ENCODE measurements at regions not wholly inside any gene's neighbourhood (a gene's known extent, or its start where the extent isn't known, plus 50 kb on each side); places are given as distances from the start of the nearest gene placed in this dataset.
"Not testable (repeated sequence)": the region's sequence is repeated elsewhere in the genome, so short reads cannot be mapped to it uniquely, and the experiment has no call there.

GRCh38 chr13:85575110-85575509 is 224.1 kb downstream of the SLITRK6 start:
- Histone ChIP-seq H3K27me3 (no peaks in the 10 kb centered on the region), H3K9ac (no peak overlapping the region), H3K36me3 (no peaks in the 10 kb centered on the region), H4K20me1 (no peaks in the 10 kb centered on the region), H3K9me3 (replicated peaks in 1 of 11) (no peaks in the 10 kb centered on the region), H3K27ac (no peak overlapping the region), H3K4me3 (no peak overlapping the region), H3K4me1 (no peaks in the 10 kb centered on the region), H3K4me2 (no peak overlapping the region)
- TF ChIP-seq Cebpa-rat (IDR thresholded peaks at IDR 0.05): no peak

DNA sequence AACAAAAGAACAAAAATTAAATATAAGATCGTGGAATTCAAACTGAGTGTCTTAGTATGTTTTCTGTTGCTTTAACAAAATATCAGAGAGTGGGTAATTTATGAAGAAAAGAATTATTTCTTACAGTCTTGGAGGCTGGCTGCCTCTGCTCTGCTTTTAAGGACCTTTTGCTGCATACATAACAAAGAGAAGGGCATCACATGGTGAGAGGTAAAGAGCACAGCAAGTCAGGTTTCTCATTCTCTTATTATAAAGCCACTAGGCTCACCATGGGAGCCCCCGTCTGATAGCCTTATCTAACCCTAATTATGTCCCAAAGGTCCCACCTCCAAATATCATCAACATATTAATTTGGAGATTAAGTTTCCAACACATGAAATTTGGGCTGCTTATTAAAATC is 231.3 kb downstream of the SLITRK6 start:
- Histone ChIP-seq H3K27ac (no peak overlapping the region), H3K4me1 (peaks cover 0 to 7% (median 0%) of the 10 kb centered on the region in 10 experiments; a peak in 1 of 20 replicates), H4K20me1 (no peaks in the 10 kb centered on the region), H3K4me2 (no peak overlapping the region), H3K9ac (no peak overlapping the region), H3K36me3 (no peaks in the 10 kb centered on the region), H3K27me3 (no peaks in the 10 kb centered on the region), H3K9me3 (replicated peaks in 1 of 11) (no peaks in the 10 kb centered on the region), H3K4me3 (no peak overlapping the region)
- TF ChIP-seq Cebpa-rat (IDR thresholded peaks at IDR 0.05): no peak

GRCh38 chr13:85565652-85566051 is 233.6 kb downstream of the SLITRK6 start:
- Histone ChIP-seq H3K9ac (no peak overlapping the region), H3K36me3 (no peaks in the 10 kb centered on the region), H3K4me1 (peaks cover 0 to 7% (median 0%) of the 10 kb centered on the region in 10 experiments; a peak in 1 of 20 replicates), H3K27me3 (no peaks in the 10 kb centered on the region), H4K20me1 (no peaks in the 10 kb centered on the region), H3K27ac (no peak overlapping the region), H3K4me3 (no peak overlapping the region), H3K9me3 (replicated peaks in 1 of 11) (no peaks in the 10 kb centered on the region), H3K4me2 (no peak overlapping the region)
- TF ChIP-seq Cebpa-rat (IDR thresholded peaks at IDR 0.05): no peak

- H3K9ac ChIP-seq: no peak overlapping the region
- H4K20me1 ChIP-seq: no peaks in the 10 kb centered on the region
- no peaks in the 10 kb centered on the region for H3K9me3 ChIP-seq (replicated peaks in 1 of 11)
- no peaks in the 10 kb centered on the region for H3K27me3 ChIP-seq
- no peak overlapping the region for H3K4me3 ChIP-seq
- H3K4me2 ChIP-seq: 0 out of 22 replicates have a peak overlapping the region, but pooled peaks of 1 of the 11 experiments have one; percentile 2
- H3K36me3 ChIP-seq: no peaks in the 10 kb centered on the region
- H3K4me1 ChIP-seq: peaks cover 0 to 7% (median 0%) of the 10 kb centered on the region in 10 experiments; a peak in 2 of 20 replicates
- H3K27ac ChIP-seq: no peak overlapping the region
- TF ChIP-seq Cebpa-rat (IDR thresholded peaks at IDR 0.05): no peak
Measured at GRCh38 chr13:85564598-85564997, 234.6 kb downstream of the SLITRK6 start.

DNA sequence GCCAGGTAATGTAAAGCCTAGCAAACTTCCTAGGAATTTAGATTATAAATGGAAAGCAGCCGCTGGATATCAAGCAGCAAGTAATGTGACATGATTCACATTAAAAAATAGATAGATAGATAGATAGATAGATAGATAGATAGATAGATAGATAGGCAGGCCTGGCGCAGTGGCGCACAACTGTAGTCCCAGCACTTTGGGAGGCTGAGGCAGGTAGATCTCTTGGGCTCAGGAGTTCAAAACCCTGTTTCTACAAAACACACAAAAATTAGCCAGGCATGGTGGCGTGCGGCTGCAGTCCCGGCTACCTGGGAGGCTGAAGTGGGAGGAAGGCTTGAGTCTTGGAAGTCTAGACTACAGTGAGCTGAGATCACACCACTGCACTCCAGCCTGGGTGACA is 236.9 kb downstream of the SLITRK6 start:
- Histone ChIP-seq H3K4me3 (no peak overlapping the region), H3K36me3 (no peaks in the 10 kb centered on the region), H3K9ac (no peak overlapping the region), H3K4me1 (peaks cover 0 to 7% (median 0%) of the 10 kb centered on the region in 10 experiments; a peak in 2 of 20 replicates), H3K4me2 (no peak overlapping the region), H3K9me3 (replicated peaks in 1 of 11) (no peaks in the 10 kb centered on the region), H4K20me1 (no peaks in the 10 kb centered on the region), H3K27ac (no peak overlapping the region), H3K27me3 (no peaks in the 10 kb centered on the region)
- no peak for TF ChIP-seq Cebpa-rat (IDR thresholded peaks at IDR 0.05)

DNA sequence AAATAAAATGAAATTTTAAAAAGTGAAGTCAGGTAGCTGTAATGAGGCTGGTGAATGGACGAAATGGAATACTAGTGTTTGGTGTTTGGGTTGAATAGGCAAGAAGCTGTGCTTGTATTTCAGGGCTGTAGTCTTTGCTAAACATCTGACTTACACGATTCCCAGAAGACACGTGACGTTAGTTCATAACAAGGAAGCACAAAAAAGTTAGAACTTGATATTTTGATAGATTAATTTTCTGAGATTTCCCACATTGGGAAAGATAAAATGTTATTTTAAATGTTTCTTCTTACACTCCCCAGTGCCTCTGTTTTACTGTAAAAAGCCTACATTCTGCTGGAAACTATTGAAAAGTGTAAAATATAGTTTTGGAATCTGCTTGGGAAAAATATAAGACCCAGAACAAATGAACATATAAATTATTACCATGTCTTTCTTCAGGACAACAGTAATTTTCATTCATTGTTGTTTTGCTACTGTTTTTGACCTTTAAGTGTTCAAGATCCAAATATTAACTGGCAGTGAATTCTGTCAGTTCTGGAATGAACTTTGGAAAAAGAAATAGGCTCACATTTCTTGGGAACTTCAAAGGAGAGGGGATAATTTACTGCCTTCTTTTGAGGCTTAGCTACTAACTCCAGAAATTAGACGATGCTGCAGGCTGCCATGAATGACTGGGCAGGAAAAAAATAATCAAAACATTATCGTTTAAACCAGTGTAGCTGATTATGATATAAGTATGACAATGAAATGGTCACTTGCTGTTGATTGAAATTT is 241.3 kb downstream of the SLITRK6 start:
- H4K20me1 ChIP-seq: no peaks in the 10 kb centered on the region
- no peaks in the 10 kb centered on the region for H3K27me3 ChIP-seq
- no peaks in the 10 kb centered on the region for H3K36me3 ChIP-seq
- H3K9ac ChIP-seq: no peak overlapping the region
- H3K4me1 ChIP-seq: peaks cover 0 to 4% (median 0%) of the 10 kb centered on the region in 10 experiments; a peak in 1 of 20 replicates
- no peak overlapping the region for H3K4me2 ChIP-seq
- TF ChIP-seq Cebpa-rat (IDR thresholded peaks at IDR 0.05): no peak
- H3K4me3 ChIP-seq: no peak overlapping the region
- H3K9me3 ChIP-seq (replicated peaks in 1 of 11): no peaks in the 10 kb centered on the region
- H3K27ac ChIP-seq: no peak overlapping the region

DNA sequence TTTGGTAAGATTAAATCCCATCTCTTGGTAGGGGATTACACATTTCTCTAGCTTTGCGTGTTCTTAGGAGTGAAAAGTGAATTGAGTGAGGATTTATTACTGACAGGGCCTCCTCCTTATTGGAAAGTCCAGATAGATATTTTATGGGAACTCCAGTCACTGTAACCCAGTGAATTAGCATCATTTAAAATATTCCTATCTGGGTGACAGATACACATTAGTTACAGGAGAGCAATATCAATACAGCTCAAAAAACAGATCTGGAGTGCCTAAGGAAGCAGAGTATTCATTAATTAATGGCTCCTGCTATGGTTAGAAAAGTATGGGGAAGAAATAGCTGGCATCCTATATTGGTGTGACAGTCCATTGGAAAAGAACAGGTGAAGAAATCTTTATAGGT is 248.2 kb downstream of the SLITRK6 start:
- Histone ChIP-seq H4K20me1 (no peaks in the 10 kb centered on the region), H3K9me3 (replicated peaks in 1 of 11) (peaks cover 12 to 24% (median 18%) of the 10 kb centered on the region in 11 experiments; a peak in 20 of 22 replicates), H3K9ac (no peak overlapping the region), H3K4me3 (no peak overlapping the region), H3K4me2 (no peak overlapping the region), H3K27ac (no peak overlapping the region), H3K36me3 (no peaks in the 10 kb centered on the region), H3K27me3 (no peaks in the 10 kb centered on the region), H3K4me1 (peaks cover 0 to 7% (median 0%) of the 10 kb centered on the region in 10 experiments; a peak in 5 of 20 replicates)
- no peak for TF ChIP-seq Cebpa-rat (IDR thresholded peaks at IDR 0.05)

DNA sequence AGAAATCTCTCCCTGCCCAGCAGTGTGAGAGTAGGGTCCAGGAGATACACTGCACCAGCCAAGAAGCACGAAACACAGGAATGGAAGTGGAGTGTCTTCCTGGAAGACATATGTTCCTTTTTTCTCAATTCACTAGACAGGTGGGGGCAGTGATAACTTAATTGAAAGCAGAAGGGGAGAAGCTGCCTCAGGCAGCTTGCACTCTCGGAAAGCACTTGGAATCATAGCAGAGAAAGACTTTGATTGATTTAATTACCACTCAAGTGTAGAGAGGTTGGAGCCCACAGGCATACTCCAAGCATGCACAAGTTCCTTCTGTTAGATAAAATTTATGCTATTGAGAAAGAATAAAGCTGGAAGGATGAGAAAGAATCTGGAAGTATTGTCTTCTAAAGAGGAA is 249.4 kb downstream of the SLITRK6 start:
- no peaks in the 10 kb centered on the region for H4K20me1 ChIP-seq
- H3K27ac ChIP-seq: no peak overlapping the region
- H3K9me3 ChIP-seq (replicated peaks in 1 of 11): peaks cover 12 to 24% (median 18%) of the 10 kb centered on the region in 11 experiments; a peak in 20 of 22 replicates
- no peak overlapping the region for H3K4me3 ChIP-seq
- H3K4me1 ChIP-seq: peaks cover 0 to 7% (median 0%) of the 10 kb centered on the region in 10 experiments; a peak in 5 of 20 replicates
- H3K4me2 ChIP-seq: no peak overlapping the region
- H3K9ac ChIP-seq: no peak overlapping the region
- no peak for TF ChIP-seq Cebpa-rat (IDR thresholded peaks at IDR 0.05)
- no peaks in the 10 kb centered on the region for H3K27me3 ChIP-seq
- no peaks in the 10 kb centered on the region for H3K36me3 ChIP-seq

DNA sequence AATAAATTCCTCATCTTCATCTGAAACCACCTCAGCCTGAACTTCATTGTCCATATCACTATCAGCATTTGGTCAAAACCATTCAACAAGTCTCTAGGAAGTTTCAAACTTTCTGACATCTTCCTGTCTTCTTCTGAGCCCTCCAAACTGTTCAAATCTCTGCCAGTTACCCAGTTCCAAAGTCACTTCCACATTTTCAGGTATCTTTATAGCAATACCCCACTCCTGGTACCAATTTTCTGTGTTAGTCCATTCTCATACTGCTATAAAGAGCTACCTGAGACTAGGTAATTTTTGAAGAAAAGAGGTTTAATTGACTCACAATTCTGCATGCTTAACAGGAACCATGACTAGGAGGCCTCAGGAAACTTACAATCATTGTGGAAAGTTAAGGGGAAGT is 250.4 kb downstream of the SLITRK6 start:
- H3K27ac ChIP-seq, H3K4me2 ChIP-seq, H3K36me3 ChIP-seq, H3K4me1 ChIP-seq, H3K9ac ChIP-seq, H4K20me1 ChIP-seq, H3K4me3 ChIP-seq, H3K27me3 ChIP-seq: not testable (repeated sequence)
- peaks cover 12 to 24% (median 18%) of the 10 kb centered on the region in 11 experiments; a peak in 20 of 22 replicates for H3K9me3 ChIP-seq (replicated peaks in 1 of 11)

GRCh38 chr13:85545771-85546170 is 253.4 kb downstream of the SLITRK6 start:
- H3K4me1 ChIP-seq: peaks cover 0 to 13% (median 5%) of the 10 kb centered on the region in 10 experiments; a peak in 9 of 20 replicates
- no peaks in the 10 kb centered on the region for H3K36me3 ChIP-seq
- H3K27ac ChIP-seq: no peak overlapping the region
- H3K9ac ChIP-seq: no peak overlapping the region
- peaks cover 12 to 24% (median 18%) of the 10 kb centered on the region in 11 experiments; a peak in 20 of 22 replicates for H3K9me3 ChIP-seq (replicated peaks in 1 of 11)
- H3K4me2 ChIP-seq: no peak overlapping the region
- H4K20me1 ChIP-seq: no peaks in the 10 kb centered on the region
- TF ChIP-seq Cebpa-rat (IDR thresholded peaks at IDR 0.05): no peak
- no peak overlapping the region for H3K4me3 ChIP-seq
- no peaks in the 10 kb centered on the region for H3K27me3 ChIP-seq

Data from BLaER1 treated with 17β-estradiol and CSF1 and Interleukin-3, amounts not matched to agents 10 nM and 100 nM (cell line).